NCI-H2081 (cell line): ENCODE measurements at regions not wholly inside any gene's neighbourhood (a gene's known extent, or its start where the extent isn't known, plus 50 kb on each side); places are given as distances from the start of the nearest gene placed in this dataset.

ENCODE experiments used
- DNase-seq, 2 experiments: peaks; one replicate each; lab custom pipeline; 2025; lab: John Stamatoyannopoulos, UW

- no peak for DNase-seq
These were observed 177.4 kb downstream of the SPRY1 start for GRCh38 chr4:123573866-123574508.

- DNase-seq = no peak
These were observed 178.7 kb downstream of the SPRY1 start for GRCh38 chr4:123575291-123575690.

- no peak for DNase-seq
These were observed 180.8 kb downstream of the SPRY1 start for GRCh38 chr4:123577225-123577906.

- DNase-seq = no peak
These were observed 181.9 kb downstream of the SPRY1 start for GRCh38 chr4:123578276-123579029.

GRCh38 chr4:123579961-123580360 is 183.4 kb downstream of the SPRY1 start:
- DNase-seq = no peak

GRCh38 chr4:123580981-123581664 is 184.5 kb downstream of the SPRY1 start:
- DNase-seq = no peak

GRCh38 chr4:123581802-123582201 is 185.2 kb downstream of the SPRY1 start:
- no peak for DNase-seq

GRCh38 chr4:123583043-123583442 is 186.4 kb downstream of the SPRY1 start:
- no peak for DNase-seq

GRCh38 chr4:123585111-123585510 is 188.5 kb downstream of the SPRY1 start:
- no peak for DNase-seq

GRCh38 chr4:123587983-123588494 is 191.4 kb downstream of the SPRY1 start:
- DNase-seq = peak; percentile 74 to 92

- peak; percentile 13 to 66 for DNase-seq
These were observed 192.1 kb downstream of the SPRY1 start for GRCh38 chr4:123588631-123589241.

GRCh38 chr4:123589301-123589700 is 192.7 kb downstream of the SPRY1 start:
- DNase-seq = no peak

GRCh38 chr4:123591875-123592274 is 195.3 kb downstream of the SPRY1 start:
- no peak for DNase-seq

- DNase-seq = no peak
These were observed 197.1 kb downstream of the SPRY1 start for GRCh38 chr4:123593655-123594054.

- no peak for DNase-seq
These were observed 200.2 kb downstream of the SPRY1 start for GRCh38 chr4:123596805-123597204.

GRCh38 chr4:123597586-123597985 is 201.0 kb downstream of the SPRY1 start:
- no peak for DNase-seq

- no peak for DNase-seq
These were observed 201.7 kb downstream of the SPRY1 start for GRCh38 chr4:123598331-123598730.

- DNase-seq = no peak
These were observed 202.7 kb downstream of the SPRY1 start for GRCh38 chr4:123599061-123599919.

GRCh38 chr4:123599920-123600810 is 203.6 kb downstream of the SPRY1 start:
- DNase-seq = peak; percentile 21 to 61
